GM20000 (cell line): ENCODE measurements at regions not wholly inside any gene's neighbourhood (a gene's known extent, or its start where the extent isn't known, plus 50 kb on each side); places are given as distances from the start of the nearest gene placed in this dataset.

Experiments used
- DNase-seq: peaks from one replicate; pipeline ENCODE4 v3.0.0; 2012; ENCODE audit warnings: low spot score
- CTCF ChIP-seq: IDR thresholded peaks from 2 replicates; pipeline ENCODE4 v1.5.1; 2012; ENCODE audit warnings: mild to moderate bottlenecking, control low read depth; ENCODE audit errors: extremely low read depth, missing control alignments

- DNase-seq, result no peak
- TF ChIP-seq CTCF, result no peak
Measured at GRCh38 chr6:106874481-106874880, 100.0 kb downstream of the CD24 start.

GRCh38 chr6:106872049-106872448 lies 102.5 kb downstream of the CD24 start:
- DNase-seq, result no peak
- no peak for TF ChIP-seq CTCF

GRCh38 chr6:106870824-106871717 lies 103.5 kb downstream of the CD24 start:
- no peak for DNase-seq

GRCh38 chr6:106870069-106870468 lies 104.5 kb downstream of the CD24 start:
- TF ChIP-seq CTCF, result no peak
- no peak for DNase-seq

More at GRCh38 chr6:106870824-106871717, 103.5 kb downstream of the CD24 start:
- no peak for TF ChIP-seq CTCF

- DNase-seq, result no peak
- no peak for TF ChIP-seq CTCF
Measured at GRCh38 chr6:106869203-106869602, 105.3 kb downstream of the CD24 start.

GRCh38 chr6:106866875-106867658 lies 107.5 kb downstream of the CD24 start:
- no peak for DNase-seq
- TF ChIP-seq CTCF, result no peak

- no peak for TF ChIP-seq CTCF
- DNase-seq, result no peak
Measured at GRCh38 chr6:106862858-106863257, 111.7 kb downstream of the CD24 start.
